ENCODE measurements at regions not wholly inside any gene's neighbourhood (a gene's known extent, or its start where the extent isn't known, plus 50 kb on each side); places are given as distances from the start of the nearest gene placed in this dataset.

DNA sequence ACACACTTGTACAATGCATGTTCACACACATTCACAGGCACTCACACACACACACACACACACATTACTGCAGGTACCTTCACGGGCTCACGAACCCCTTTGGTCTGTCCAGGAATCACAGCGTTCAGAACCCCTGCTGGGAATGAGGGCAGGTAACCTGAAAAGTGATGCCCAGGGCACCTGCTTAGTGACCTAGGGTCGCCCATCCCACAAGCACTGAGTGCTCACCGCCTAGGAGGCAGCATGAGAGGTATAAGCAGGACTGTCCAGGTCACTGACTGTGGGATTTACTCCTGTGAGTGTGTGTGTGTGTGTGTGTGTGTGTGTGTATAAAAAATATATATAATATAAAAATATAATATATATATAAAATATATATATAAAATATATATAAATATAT is 150.9 kb downstream of the GALR1 start:
- TF ChIP-seq BHLHE40 (IDR thresholded peaks at IDR 0.05; ENCODE audit: borderline replicate concordance) (no peak), L3MBTL2 (conservative IDR thresholded peaks at IDR 0.05) (no peak), ELF4 (IDR thresholded peaks at IDR 0.05) (no peak), SP1 (IDR thresholded peaks at IDR 0.05) (no peak), FOXK2 (IDR thresholded peaks at IDR 0.05) (no peak)
